ENCODE measurements at regions not wholly inside any gene's neighbourhood (a gene's known extent, or its start where the extent isn't known, plus 50 kb on each side); places are given as distances from the start of the nearest gene placed in this dataset.

DNA sequence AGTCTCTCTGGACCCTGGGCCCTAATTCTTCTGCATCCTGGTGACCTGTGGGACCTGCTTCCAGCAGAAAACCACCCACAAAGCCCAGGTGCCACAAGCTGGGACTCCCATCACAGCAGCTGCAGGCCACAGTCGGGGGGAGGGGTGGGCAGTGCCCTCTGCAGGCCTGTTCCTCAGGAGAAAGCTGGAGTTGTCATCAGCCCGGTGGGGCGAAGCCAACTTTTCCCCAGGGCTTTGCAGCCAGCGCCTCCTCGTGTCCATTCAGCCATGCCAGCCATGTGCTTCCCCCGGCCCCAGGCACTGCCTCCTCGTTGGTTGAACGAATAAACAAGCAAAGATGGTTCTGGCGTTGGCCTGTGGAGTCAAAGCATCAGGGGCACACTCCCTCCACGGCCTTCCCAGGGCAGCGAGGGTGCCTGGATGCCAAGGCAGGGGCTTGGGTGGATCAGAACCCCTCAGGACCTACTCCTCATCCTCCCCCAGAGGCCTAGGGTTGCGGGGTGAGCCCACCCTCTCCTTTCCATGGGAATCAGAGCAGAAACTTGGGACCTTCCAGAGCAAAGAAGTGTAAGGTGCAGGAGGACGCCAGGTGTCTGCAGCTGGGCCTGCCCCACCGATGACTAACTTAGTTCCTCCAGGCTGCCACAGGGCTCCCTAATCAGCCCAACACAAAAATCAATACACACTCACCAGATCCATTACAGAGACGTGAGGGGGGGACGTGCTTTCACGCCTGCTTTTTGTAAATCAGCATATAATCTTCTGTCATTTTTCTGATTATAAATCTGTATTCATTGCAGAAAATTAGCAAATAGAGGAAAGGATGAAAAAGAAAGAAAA is 75.7 kb upstream of the RAB6C start:
- in situ Hi-C loops (cut with MboI; ENCODE audit: low sequenced_read_pairs): no loop called here

GRCh38 chr2:129904532-129905446 is 74.7 kb upstream of the RAB6C start:
- in situ Hi-C loops (cut with MboI; ENCODE audit: low sequenced_read_pairs): no loop called here

DNA sequence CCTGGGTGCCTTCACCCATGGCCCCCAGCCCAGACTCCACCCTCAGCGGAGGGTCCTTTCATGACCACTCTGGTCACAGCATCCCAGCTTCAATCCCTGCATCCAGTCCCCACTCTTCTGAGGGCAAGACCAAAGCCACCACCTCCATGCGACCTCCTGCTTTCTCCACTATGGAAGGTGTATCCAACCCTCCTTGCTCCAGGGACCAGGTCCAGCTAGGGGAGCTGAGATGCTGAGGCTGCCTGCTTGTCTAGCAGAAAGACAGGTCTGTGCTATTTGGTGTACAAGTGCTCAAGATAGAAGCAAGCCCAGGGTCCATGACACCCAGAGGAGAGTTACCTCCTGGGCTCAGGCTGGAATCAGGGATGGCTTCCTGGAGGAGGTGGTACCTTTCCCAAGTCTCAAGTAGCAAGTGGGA is 73.8 kb upstream of the RAB6C start:
- in situ Hi-C loops (cut with MboI; ENCODE audit: low sequenced_read_pairs): no loop called here

DNA sequence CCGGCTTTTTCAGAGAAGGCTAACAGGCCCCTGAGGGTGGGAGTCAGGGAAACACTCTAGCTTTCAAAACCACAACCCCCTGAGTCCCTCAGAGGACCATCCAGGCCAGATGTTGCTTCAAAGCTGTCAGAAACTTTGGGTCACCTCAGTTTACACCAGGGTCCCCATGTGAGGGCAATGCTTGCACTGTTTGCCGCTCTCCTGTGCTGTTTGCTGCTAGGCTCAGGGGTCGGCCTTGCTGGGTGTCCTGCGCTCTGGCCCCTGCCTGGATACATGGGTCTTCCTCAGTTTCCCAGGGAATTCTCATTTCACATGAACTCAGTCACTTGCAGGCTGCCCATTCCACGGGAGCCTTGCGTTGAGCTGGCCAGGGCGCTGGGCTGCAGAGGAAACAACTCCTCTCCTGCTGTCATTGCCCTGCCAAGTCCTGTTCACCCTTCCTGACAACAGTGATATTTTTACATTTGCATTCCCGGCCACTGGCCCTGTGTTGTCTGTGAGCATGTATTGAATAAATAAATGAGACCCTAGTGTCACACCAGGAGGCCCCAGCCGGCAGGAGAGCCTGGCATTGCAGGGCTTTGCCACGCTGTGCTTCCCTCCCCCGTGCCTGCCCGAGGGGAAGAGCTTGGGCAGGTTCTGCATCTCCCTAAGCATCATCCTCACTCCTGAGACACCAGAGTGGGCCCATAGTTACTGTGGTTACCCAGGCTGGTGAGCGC is 73.2 kb upstream of the RAB6C start:
- in situ Hi-C loops (cut with MboI; ENCODE audit: low sequenced_read_pairs): no loop called here

DNA sequence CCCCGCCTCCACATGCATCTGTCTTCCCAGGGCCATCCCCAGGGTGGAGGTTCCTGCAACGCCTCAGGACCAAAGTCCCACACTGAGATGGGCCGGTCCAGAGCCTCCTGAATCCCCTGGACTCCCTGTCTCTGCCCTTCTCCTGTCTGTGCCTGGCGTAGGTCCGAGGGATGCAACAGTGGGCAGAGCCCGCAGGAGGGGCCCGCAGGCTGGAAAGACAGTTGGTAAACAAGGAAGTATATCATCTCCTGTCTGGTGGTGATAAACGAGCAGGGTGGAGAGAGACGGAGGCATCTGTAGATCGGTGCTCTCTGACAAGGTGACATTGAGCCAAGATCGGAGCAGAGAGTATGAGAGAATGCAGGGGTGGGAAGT is 72.6 kb upstream of the RAB6C start:
- in situ Hi-C loops (cut with MboI; ENCODE audit: low sequenced_read_pairs): no loop called here

GRCh38 chr2:129907256-129907998 is 72.0 kb upstream of the RAB6C start:
- in situ Hi-C loops (cut with MboI; ENCODE audit: low sequenced_read_pairs): no loop called here

- in situ Hi-C loops (cut with MboI; ENCODE audit: low sequenced_read_pairs): no loop called here
Observed at GRCh38 chr2:129908721-129909373, 70.6 kb upstream of the RAB6C start.

- in situ Hi-C loops (cut with MboI; ENCODE audit: low sequenced_read_pairs): no loop called here
Observed at GRCh38 chr2:129909651-129910418, 69.6 kb upstream of the RAB6C start.

- in situ Hi-C loops (cut with MboI; ENCODE audit: low sequenced_read_pairs): no loop called here
Observed at GRCh38 chr2:129910446-129911362, 68.8 kb upstream of the RAB6C start.

- in situ Hi-C loops (cut with MboI; ENCODE audit: low sequenced_read_pairs): no loop called here
Observed at GRCh38 chr2:129911363-129912065, 68.0 kb upstream of the RAB6C start.

DNA sequence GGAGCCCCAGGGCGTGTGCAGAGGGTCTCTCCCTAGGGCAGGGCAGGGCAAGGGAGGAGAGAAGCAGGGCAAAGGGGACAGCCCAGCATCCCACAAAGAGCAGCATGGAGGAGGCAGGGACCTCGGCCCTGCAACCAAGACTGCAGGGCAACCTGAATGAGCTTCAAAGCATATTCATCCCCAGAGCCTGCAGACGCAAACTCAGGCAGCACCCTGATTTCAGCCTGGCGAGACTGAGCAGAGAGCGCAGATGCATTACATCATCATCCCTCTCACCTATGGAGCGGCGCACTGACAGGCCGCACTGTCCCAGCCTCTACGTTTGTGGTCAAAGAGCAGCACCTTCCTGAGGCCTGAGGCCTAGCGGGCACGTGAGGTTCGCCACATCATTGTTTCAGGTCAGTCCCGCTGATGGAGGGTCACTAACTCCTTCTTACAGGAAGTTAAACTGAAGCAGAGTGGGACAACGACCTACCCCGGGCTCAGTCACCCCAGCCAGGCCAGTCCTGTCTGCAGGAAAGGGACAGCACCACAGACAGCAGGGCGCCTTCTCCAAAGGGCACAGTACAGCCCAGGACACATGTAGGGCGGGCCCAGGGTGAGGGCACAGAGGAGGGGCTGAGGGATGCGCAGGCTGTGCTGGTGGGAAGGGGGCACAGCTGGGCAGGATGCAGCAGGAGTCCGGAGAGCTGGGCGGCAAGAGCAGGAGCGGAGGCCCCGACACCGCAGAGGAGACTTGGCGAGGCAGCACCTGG is 67.2 kb upstream of the RAB6C start:
- in situ Hi-C loops (cut with MboI; ENCODE audit: low sequenced_read_pairs): no loop called here

- in situ Hi-C loops (cut with MboI; ENCODE audit: low sequenced_read_pairs): no loop called here
Observed at GRCh38 chr2:129912871-129913694, 66.4 kb upstream of the RAB6C start.

GRCh38 chr2:129913695-129914495 is 65.6 kb upstream of the RAB6C start:
- in situ Hi-C loops (cut with MboI; ENCODE audit: low sequenced_read_pairs): no loop called here

DNA sequence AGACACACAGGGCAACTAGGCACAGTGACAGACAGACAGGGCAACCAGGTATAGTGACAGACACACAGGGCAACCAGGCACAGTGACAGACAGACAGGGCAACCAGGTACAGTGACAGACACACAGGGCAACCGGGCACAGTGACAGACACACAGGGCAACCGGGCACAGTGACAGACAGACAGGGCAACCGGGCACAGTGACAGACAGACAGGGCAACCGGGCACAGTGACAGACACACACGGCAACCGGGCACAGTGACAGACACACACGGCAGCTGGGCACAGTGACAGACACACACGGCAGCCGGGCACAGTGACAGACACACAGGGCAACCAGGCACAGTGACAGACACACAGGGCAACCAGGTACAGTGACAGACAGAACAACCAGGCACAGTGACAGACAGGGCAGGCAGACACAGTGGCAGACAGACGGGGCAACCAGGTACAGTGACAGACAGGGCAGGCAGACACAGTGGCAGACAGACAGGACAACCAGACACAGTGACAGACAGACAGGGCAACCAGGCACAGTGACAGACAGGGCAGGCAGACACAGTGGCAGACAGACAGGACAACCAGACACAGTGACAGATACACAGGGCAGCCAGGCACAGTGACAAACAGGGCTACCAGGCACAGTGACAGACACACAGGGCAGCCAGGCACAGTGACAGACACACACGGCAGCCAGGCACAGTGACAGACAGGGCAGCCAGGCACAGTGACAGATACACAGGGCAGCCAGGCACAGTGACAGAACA is 64.7 kb upstream of the RAB6C start:
- in situ Hi-C loops (cut with MboI; ENCODE audit: low sequenced_read_pairs): no loop called here

All from HL-60/S4 treated with retinoic acid at 250 ng/mL for 4 days and 3 days (cell line).